GM10266 (cell line): ENCODE measurements at regions not wholly inside any gene's neighbourhood (a gene's known extent, or its start where the extent isn't known, plus 50 kb on each side); places are given as distances from the start of the nearest gene placed in this dataset.
"Not testable (repeated sequence)": the region's sequence is repeated elsewhere in the genome, so short reads cannot be mapped to it uniquely, and the experiment has no call there.

Source experiments
- DNase-seq: peaks from one replicate; pipeline ENCODE4 v3.0.0; 2012; ENCODE audit errors: extremely low spot score

DNA sequence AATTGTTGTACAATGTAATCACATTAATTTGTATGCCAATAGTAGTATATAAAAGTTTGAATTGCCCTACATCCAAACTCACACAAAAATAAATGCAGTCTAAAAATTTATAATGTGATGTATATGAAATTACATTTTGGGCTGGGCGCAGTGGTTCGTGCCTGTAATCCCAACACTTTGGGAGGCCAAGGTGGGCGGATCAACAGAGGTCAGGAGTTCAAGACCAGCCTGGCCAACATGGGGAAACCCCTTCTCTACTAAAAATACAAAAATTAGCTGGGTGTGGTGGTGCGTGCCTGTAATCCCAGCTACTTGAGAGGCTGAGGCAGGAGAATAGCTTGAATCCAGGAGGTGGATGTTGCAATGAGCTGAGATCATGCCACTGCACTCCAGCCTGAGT lies 503.6 kb upstream of the TPTE start:
- not testable (repeated sequence) for DNase-seq

- DNase-seq = not testable (repeated sequence)
Observed at GRCh38 chr21:10021462-10021861, 499.9 kb upstream of the TPTE start.

- DNase-seq = not testable (repeated sequence)
Observed at GRCh38 chr21:10022745-10023144, 498.6 kb upstream of the TPTE start.
